Neural cell (in vitro differentiated cells): ENCODE measurements at regions not wholly inside any gene's neighbourhood (a gene's known extent, or its start where the extent isn't known, plus 50 kb on each side); places are given as distances from the start of the nearest gene placed in this dataset.

Experiments
- H2AFZ ChIP-seq: fragments of 200-600, 300-800 bp; sonication (generic), shearing (Covaris generic); 2 replicates; pipeline ENCODE4 v1.6.0; 2014; ENCODE audit warnings: low read depth, mild to moderate bottlenecking, antibody characterized with exemption, low read length, moderate library complexity
- H3F3A ChIP-seq: fragments of 200-600 bp; shearing (Covaris generic); 2 replicates; pipeline ENCODE4 v1.6.1; 2016; ENCODE audit warnings: mild to moderate bottlenecking, moderate library complexity, mixed read lengths, antibody characterized with exemption, low read length; ENCODE audit not compliant: insufficient read depth, poor library complexity, severe bottlenecking
- H3K27ac ChIP-seq: fragments of 200-600, 300-800 bp; sonication (generic), shearing (Covaris generic); 2 replicates; pipeline ENCODE4 v1.5.1; 2014; ENCODE audit warnings: mild to moderate bottlenecking, low read length, moderate library complexity
- H3K27me3 ChIP-seq: fragments of 300-800, 200-600 bp; sonication (generic), shearing (Covaris generic); 2 replicates; pipeline ENCODE4 v1.6.0; 2014; ENCODE audit warnings: mild to moderate bottlenecking, low read depth, low read length, moderate library complexity; ENCODE audit not compliant: insufficient read depth
- H3K36me3 ChIP-seq: fragments of 300-800, 200-600 bp; sonication (generic), shearing (Covaris generic); 2 replicates; pipeline ENCODE4 v1.5.1; 2014; ENCODE audit warnings: mild to moderate bottlenecking, antibody characterized with exemption, low read length, moderate library complexity; ENCODE audit not compliant: insufficient read depth
- H3K4me2 ChIP-seq: fragments of 300-800, 200-600 bp; sonication (generic), shearing (Covaris generic); 2 replicates; pipeline ENCODE4 v1.6.0; 2014; ENCODE audit warnings: mild to moderate bottlenecking, low read length
- H3K4me3 ChIP-seq: fragments of 300-800, 200-600 bp; sonication (generic), shearing (Covaris generic); 2 replicates; pipeline ENCODE4 v1.5.1; 2014; ENCODE audit warnings: mild to moderate bottlenecking, low read length, moderate library complexity
- H3K79me2 ChIP-seq: fragments of 200-600 bp; shearing (Covaris generic); replicated peaks from 2 replicates; pipeline ENCODE4 v1.6.0; 2014; ENCODE audit warnings: mild to moderate bottlenecking, low read length, moderate library complexity; ENCODE audit not compliant: insufficient read depth
- H3K9ac ChIP-seq: fragments of 300-800, 200-600 bp; sonication (generic), shearing (Covaris generic); 2 replicates; pipeline ENCODE4 v1.6.1; 2016; ENCODE audit warnings: mild to moderate bottlenecking, low read length, mixed read lengths
- H3K9me2 ChIP-seq: fragments of 200-600 bp; shearing (Covaris generic); 2 replicates; pipeline ENCODE4 v1.6.1; 2016; ENCODE audit warnings: mild to moderate bottlenecking, low read length, mixed read lengths; ENCODE audit not compliant: insufficient read depth
- H3K9me3 ChIP-seq: fragments of 200-600, 300-800 bp; sonication (generic), shearing (Covaris generic); 2 replicates; pipeline ENCODE4 v1.6.1; 2016; ENCODE audit warnings: mild to moderate bottlenecking, mixed run types, low read length, moderate library complexity, mixed read lengths
- H4K20me1 ChIP-seq: fragments of 200-600 bp; shearing (Covaris generic); 2 replicates; pipeline ENCODE4 v1.6.1; 2016; ENCODE audit warnings: mild to moderate bottlenecking, mixed run types; ENCODE audit not compliant: insufficient read depth
- EP300 ChIP-seq: fragments of 450-650 bp; conservative IDR thresholded peaks from 2 replicates; pipeline ENCODE4 v1.6.1; 2014; ENCODE audit warnings: antibody characterized with exemption, mild to moderate bottlenecking, moderate library complexity; ENCODE audit not compliant: poor library complexity, severe bottlenecking
- EZH2 ChIP-seq: fragments of 200-600, 300-800 bp; shearing (Covaris generic), sonication (generic); IDR thresholded peaks from 2 replicates; pipeline ENCODE4 v1.6.1; 2014; ENCODE audit warnings: antibody characterized with exemption, low read length, borderline replicate concordance, mild to moderate bottlenecking; ENCODE audit not compliant: insufficient read depth, poor library complexity, severe bottlenecking
- MXI1 ChIP-seq: fragments of 450-650 bp; conservative IDR thresholded peaks from 2 replicates; pipeline ENCODE4 v1.6.1; 2014; ENCODE audit warnings: antibody characterized with exemption, mild to moderate bottlenecking; ENCODE audit not compliant: poor library complexity, severe bottlenecking
- POLR2AphosphoS5 ChIP-seq: IDR thresholded peaks from 2 replicates; pipeline ENCODE4 v1.6.1; 2012
- RAD21 ChIP-seq: fragments of 450-650 bp; conservative IDR thresholded peaks from 2 replicates; pipeline ENCODE4 v1.6.1; 2014; ENCODE audit warnings: antibody characterized with exemption, mild to moderate bottlenecking, moderate library complexity
- SMC3 ChIP-seq: fragments of 450-650 bp; conservative IDR thresholded peaks from 2 replicates; pipeline ENCODE4 v1.6.1; 2014; ENCODE audit warnings: antibody characterized with exemption, mild to moderate bottlenecking, moderate library complexity; ENCODE audit not compliant: poor library complexity
- TAF1 ChIP-seq: IDR thresholded peaks from 2 replicates; pipeline ENCODE4 v1.6.1; 2012; ENCODE audit warnings: low read depth
- TF ChIP-seq, protein P1 (sequence below): fragments of 450-650 bp; IDR thresholded peaks from 2 replicates; pipeline ENCODE4 v1.5.1; 2014; ENCODE audit warnings: antibody characterized with exemption, mild to moderate bottlenecking, moderate library complexity; ENCODE audit not compliant: poor library complexity, severe bottlenecking
- TF ChIP-seq, protein P2 (sequence below): IDR thresholded peaks from 2 replicates; pipeline ENCODE4 v1.6.1; 2012; ENCODE audit warnings: borderline replicate concordance

DNA sequence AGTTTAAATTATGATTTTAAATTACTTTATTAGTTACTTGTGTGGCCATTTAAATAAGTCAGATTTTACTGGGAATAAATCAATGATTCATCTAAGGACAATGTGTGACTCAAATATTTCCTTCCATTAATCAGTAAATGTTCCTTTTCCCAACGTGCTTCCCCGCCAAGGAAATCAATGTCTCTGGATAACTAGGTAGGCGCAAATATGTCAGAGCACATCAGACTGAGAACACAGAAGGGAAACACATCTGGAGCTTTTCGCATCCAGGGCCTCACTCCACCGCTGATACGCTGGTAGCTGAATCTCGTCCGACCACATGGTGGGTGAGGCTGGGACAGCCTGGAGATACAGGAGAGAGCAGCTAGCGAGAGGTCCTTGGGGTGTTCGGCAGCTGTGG is 56.4 kb upstream of the RPS6KA2 start:
- no peak overlapping the region for H3K4me2 ChIP-seq
- no peak overlapping the region for H3K9ac ChIP-seq
- H3K9me3 ChIP-seq = no peaks in the 10 kb centered on the region
- no peak for TF ChIP-seq SMC3
- no peaks in the 10 kb centered on the region for H4K20me1 ChIP-seq
- no peak overlapping the region for H3K27ac ChIP-seq
- no peaks in the 10 kb centered on the region for H3K27me3 ChIP-seq
- H3K4me3 ChIP-seq = no peak overlapping the region
- H3K79me2 ChIP-seq = no peaks in the 10 kb centered on the region
- H3F3A ChIP-seq = no peaks in the 10 kb centered on the region
- H3K9me2 ChIP-seq = no peaks in the 10 kb centered on the region
- no peaks in the 10 kb centered on the region for H3K36me3 ChIP-seq
- no peak overlapping the region for H2AFZ ChIP-seq

DNA sequence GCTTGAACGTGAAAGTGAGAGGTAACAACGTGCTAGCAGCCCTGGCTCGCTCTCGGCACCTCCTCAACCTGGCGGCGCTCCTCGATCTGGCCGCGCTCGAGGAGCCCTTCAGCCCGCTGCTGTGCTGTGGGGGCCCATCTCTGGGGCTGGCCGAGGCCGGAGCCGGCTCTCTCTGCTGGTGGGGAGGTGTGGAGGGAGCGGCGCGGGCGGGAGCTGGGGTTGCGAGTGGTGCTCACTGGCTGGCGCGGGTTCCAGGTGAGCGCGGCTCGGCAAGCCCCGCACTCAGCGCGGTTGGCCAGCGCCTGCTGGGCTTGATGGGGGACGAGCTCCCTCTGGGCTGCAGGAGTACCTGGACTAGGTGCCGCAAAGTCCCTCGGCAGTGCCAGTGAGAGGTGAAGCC is 52.5 kb upstream of the RPS6KA2 start:
- H3K4me3 ChIP-seq = no peak overlapping the region
- H3K79me2 ChIP-seq = no peaks in the 10 kb centered on the region
- H3K27me3 ChIP-seq = no peaks in the 10 kb centered on the region
- H4K20me1 ChIP-seq = no peaks in the 10 kb centered on the region
- H2AFZ ChIP-seq = no peak overlapping the region
- H3K9ac ChIP-seq = no peak overlapping the region
- H3K4me2 ChIP-seq = no peak overlapping the region
- no peaks in the 10 kb centered on the region for H3F3A ChIP-seq
- no peaks in the 10 kb centered on the region for H3K36me3 ChIP-seq
- no peaks in the 10 kb centered on the region for H3K9me3 ChIP-seq
- H3K27ac ChIP-seq = no peak overlapping the region
- TF ChIP-seq MXI1 = no peak
- TF ChIP-seq, protein P1, sequence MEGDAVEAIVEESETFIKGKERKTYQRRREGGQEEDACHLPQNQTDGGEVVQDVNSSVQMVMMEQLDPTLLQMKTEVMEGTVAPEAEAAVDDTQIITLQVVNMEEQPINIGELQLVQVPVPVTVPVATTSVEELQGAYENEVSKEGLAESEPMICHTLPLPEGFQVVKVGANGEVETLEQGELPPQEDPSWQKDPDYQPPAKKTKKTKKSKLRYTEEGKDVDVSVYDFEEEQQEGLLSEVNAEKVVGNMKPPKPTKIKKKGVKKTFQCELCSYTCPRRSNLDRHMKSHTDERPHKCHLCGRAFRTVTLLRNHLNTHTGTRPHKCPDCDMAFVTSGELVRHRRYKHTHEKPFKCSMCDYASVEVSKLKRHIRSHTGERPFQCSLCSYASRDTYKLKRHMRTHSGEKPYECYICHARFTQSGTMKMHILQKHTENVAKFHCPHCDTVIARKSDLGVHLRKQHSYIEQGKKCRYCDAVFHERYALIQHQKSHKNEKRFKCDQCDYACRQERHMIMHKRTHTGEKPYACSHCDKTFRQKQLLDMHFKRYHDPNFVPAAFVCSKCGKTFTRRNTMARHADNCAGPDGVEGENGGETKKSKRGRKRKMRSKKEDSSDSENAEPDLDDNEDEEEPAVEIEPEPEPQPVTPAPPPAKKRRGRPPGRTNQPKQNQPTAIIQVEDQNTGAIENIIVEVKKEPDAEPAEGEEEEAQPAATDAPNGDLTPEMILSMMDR = no peak
- no peak for TF ChIP-seq RAD21
- TF ChIP-seq, protein P2, sequence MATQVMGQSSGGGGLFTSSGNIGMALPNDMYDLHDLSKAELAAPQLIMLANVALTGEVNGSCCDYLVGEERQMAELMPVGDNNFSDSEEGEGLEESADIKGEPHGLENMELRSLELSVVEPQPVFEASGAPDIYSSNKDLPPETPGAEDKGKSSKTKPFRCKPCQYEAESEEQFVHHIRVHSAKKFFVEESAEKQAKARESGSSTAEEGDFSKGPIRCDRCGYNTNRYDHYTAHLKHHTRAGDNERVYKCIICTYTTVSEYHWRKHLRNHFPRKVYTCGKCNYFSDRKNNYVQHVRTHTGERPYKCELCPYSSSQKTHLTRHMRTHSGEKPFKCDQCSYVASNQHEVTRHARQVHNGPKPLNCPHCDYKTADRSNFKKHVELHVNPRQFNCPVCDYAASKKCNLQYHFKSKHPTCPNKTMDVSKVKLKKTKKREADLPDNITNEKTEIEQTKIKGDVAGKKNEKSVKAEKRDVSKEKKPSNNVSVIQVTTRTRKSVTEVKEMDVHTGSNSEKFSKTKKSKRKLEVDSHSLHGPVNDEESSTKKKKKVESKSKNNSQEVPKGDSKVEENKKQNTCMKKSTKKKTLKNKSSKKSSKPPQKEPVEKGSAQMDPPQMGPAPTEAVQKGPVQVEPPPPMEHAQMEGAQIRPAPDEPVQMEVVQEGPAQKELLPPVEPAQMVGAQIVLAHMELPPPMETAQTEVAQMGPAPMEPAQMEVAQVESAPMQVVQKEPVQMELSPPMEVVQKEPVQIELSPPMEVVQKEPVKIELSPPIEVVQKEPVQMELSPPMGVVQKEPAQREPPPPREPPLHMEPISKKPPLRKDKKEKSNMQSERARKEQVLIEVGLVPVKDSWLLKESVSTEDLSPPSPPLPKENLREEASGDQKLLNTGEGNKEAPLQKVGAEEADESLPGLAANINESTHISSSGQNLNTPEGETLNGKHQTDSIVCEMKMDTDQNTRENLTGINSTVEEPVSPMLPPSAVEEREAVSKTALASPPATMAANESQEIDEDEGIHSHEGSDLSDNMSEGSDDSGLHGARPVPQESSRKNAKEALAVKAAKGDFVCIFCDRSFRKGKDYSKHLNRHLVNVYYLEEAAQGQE = no peak
- no peak for TF ChIP-seq EZH2
- TF ChIP-seq EP300 = no peak
- no peak for TF ChIP-seq SMC3
- TF ChIP-seq TAF1 = no peak
- no peak for TF ChIP-seq POLR2AphosphoS5
- H3K9me2 ChIP-seq = no peaks in the 10 kb centered on the region

DNA sequence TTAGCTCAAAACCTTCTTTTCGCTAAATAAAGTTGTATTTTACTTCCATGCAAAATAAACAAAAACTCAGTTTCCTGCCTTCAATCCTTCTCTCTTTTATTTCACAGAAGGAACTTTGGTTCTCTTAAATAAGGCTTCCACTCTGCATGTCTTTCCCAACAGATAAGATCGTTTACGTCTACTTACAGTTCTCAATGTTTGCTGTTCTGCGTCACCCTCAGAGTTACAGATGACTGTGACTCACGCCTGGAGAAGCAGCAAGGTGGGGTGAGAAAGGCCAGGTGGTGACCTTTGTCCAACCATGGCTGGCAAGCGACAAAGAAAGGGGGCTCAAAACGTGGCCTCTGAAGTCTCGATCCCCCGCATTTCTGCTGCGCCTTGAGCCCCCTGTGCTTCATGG is 51.4 kb upstream of the RPS6KA2 start:
- no peak for TF ChIP-seq EP300
- TF ChIP-seq, protein P2 = no peak
- TF ChIP-seq, protein P1 = no peak
- TF ChIP-seq EZH2 = no peak
- no peak for TF ChIP-seq POLR2AphosphoS5
- no peak for TF ChIP-seq RAD21
- no peak for TF ChIP-seq TAF1
- TF ChIP-seq SMC3 = no peak
- no peak for TF ChIP-seq MXI1
- Histone ChIP-seq H3K9me2 (no peaks in the 10 kb centered on the region), H3K79me2 (no peaks in the 10 kb centered on the region), H3K9ac (no peak overlapping the region), H3K27me3 (no peaks in the 10 kb centered on the region), H2AFZ (no peak overlapping the region), H3K27ac (no peak overlapping the region), H3K4me2 (no peak overlapping the region), H4K20me1 (no peaks in the 10 kb centered on the region), H3F3A (no peaks in the 10 kb centered on the region), H3K9me3 (no peaks in the 10 kb centered on the region), H3K36me3 (no peaks in the 10 kb centered on the region), H3K4me3 (no peak overlapping the region)
